ENCODE measurements at regions not wholly inside any gene's neighbourhood (a gene's known extent, or its start where the extent isn't known, plus 50 kb on each side); places are given as distances from the start of the nearest gene placed in this dataset.

DNA sequence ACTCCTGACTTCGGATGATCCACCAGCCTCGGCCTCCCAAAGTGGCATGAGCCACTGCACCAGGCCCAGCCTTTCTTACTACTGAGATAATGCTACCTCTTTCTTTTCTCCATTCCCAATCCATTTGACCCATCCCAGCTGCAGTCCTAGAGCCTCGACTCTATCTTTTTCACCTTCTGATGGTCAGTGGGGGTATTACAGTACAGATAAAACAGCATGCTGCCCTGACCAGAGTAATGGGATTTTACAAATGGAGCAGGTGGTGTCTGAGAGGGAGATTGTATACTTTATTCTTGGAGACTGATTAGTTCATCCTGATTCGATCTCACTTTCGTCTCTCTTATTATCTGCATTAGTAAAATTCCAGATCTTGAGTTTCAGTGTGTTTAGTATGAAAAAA lies 238.6 kb upstream of the TNP1 start:
- DNase-seq = peak; percentile 86

DNA sequence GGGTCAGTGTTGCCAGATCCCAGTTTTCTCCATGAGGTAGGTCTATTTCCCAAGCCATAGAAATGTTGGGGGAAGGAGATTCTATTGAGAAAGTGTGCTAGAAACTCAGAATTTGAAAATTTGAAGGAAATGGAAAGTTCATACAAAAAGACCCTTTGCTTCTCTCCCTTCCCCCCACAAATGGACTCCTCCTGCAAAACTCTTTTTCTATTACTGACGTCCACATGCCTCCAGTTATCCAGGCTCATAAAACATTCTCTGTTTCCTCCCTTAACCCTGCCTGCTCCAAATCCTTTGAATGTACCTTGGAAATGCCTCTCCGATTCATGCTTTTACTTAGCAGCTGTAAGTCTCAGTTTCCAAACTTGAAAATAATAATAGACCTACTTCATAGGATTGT lies 237.5 kb upstream of the TNP1 start:
- DNase-seq = no peak

DNA sequence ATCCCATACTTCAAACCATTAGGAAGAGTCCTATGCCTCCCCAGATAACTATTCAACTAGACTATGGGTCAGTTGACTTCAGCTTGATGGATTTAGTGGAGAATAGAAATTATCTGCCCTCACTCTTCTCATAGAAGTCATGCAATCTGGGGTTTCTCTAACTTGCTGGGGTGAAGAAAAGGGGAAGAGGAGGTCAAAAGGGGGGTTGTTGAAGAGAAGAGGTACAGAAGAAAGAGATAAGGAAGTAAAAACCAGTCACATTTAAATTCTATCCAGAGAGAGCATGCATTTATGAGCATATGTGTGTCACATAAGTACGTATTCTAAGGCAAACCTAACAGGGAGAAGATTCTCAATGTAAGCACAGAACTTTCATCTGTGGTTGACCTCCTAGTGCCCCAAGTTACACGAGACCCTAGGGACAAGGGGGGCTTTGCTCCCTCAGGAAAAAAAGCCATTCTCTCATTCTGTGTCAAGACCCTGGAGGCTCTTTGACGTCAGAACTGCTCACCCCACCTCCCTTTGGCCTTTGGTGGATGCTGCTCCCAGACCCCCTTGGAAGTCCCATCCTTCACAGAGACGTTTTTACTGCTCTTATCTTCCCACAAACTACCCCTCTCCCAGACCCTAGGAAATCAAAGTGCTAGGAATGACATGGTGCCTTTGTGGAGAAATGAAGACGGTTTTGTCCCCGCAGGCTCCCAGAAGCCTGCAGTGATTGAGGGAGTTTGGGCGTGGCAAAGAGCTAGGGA lies 236.8 kb upstream of the TNP1 start:
- DNase-seq = no peak

DNA sequence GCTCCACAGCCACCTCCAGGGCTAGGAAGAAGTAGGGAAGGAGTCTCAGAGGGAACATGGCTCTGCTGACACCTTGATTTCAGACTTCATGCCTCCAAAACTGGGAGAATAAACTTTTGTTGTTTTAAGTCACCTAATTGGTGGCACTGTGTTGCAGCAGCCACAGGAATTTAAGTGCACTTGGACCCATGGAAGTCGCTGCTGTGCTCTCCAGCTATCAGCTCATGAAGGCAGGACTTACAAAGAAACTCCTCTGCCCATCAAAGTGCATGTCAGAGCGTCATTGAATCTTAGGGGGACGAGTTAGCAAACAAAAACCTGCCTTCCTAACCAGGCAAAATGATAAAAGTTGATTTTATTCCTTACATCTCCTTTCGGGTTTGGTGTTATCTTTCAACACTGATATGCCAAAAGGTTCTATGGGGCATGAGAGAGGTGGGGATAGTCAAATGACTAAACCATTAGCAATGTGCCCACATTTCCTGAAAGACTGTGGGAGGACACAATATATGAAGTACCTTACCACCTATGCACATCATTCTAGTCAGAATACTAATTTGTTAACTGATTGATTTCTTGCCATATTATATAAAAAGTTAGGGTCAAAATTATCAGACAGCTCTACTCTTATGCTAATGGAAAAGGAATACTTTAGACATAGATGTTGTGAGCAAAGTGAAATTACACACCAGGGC lies 235.8 kb upstream of the TNP1 start:
- no peak for DNase-seq

DNA sequence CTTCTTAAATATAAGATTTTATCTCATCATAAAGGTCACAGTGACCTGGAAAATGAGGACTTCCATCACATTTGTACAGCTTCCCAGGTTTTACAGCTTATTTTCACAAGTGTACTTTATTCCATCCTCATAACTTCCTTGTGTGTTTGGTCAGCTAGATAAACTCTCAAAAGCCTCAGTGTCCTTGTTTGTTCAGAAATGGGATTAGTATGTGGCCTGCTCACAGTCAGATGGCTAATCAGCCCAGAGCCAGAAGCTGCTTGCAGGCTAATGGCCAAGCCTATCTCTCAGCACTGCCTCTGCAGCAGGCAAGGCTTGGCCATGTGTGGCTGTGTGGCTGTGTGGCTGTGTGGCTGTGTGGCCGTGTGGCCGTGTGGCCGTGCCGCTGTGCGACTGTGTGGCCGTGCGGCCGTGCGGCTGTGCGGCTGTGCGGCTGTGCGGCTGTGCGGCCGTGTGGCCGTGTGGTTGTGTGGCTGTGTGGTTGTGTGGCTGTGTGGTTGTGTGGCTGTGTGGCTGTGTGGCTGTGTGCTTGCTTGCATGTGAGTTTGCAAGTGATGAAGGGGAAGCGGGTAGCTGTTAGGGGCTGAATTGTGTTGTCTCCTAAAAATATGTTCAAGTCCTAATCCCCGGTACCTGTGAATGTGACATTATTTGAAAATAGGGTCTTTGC lies 233.0 kb upstream of the TNP1 start:
- DNase-seq = peak; percentile 66

DNA sequence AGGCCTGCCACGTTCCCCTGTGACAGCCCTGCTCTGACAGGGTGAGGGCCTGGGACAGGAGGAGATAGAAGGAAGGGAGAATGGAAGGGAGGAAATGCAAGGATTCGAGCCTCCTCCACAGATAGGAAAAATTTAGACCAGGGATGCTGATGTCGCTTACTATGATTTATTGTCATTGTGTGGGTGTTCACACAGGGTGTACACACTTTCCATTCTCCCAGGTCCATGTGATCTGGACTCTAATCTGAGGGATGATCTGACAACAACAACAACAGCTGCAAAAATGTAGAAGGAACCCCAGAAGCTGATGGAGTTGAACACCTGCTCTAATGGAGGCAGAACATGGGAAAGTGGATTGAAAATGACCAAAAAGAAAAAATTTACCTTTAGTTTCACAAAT lies 231.7 kb upstream of the TNP1 start:
- peak; percentile 24 for DNase-seq

DNA sequence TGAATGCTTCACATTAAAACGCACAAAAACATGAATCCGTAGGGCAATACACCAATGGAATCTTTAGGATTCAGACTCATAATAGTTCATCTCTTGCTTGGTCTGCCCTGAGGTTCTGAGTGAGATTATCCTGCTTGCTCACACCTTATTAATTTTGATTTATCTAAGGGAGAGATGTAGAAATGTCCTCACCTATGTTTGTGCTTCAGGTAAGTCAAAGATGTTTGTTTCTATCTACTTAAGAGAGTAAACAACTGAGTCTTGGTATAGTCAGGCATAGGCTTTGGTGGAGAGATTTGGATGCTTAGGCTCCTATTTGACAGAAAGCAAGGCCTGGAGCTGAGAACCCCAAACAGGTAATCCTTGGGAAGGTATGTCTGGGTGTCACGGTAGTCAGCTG lies 231.0 kb upstream of the TNP1 start:
- no peak for DNase-seq

DNA sequence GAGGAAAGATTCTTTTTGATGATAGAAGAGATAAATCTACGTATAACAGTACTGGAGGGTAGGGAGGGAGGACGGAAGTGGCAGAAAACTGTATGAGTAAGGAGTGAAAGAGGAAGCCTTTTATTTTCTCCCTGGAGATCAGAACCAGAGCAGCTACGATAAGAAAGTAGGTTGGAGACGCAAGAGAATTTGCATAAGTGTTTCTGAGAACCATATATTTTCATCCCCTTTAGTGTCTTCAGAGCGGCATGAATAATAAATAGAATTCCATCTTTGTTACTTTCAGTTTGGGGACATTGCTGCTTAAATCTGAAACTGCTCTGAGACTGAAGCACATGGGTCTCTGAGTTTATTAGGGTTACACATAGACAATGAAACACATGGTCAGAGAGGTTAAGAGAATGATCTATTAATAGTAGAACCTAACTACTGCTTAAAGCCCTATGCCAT lies 230.2 kb upstream of the TNP1 start:
- DNase-seq = no peak

DNA sequence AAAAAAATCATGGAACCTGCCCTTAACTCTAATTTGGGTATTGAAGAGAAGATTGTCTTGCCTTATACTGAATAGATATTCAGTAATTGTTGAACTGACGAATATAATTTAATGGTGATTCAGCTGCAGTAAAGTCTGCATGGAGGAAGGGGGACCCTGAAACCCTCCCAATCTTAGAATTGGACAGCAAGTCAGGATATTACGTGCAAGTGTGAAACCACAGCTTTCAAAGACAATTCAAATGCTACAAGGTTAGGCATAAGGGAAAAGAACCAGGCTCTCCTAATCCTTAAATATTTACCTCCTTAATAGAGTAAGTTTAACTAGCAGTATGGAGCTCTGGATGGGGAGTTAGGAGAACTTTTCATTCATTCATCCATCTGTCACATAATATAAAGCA lies 226.9 kb upstream of the TNP1 start:
- DNase-seq = no peak

DNA sequence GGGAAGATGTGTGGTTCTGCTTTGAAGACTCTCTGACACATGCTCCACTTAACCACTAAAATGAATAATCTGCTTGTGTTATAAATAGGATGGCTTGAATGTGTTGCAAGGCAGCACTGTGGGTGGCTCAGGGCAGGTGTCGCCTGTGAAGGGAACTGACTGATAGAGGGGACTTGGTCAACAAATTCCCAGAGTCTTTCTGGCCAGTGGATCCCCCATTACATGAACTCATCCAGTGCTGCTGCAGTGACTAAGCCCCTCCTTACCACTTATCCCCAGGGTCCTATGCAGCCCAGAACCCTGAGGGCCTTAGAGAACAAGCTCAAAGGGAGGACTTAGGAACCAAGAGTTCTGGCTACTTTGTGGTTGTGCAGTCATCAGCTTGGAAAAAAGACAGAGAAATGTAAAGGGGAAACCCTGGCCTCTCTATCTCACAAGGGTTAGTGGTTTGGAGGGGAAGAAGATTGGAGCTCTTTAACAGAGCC lies 226.2 kb upstream of the TNP1 start:
- no peak for DNase-seq

DNA sequence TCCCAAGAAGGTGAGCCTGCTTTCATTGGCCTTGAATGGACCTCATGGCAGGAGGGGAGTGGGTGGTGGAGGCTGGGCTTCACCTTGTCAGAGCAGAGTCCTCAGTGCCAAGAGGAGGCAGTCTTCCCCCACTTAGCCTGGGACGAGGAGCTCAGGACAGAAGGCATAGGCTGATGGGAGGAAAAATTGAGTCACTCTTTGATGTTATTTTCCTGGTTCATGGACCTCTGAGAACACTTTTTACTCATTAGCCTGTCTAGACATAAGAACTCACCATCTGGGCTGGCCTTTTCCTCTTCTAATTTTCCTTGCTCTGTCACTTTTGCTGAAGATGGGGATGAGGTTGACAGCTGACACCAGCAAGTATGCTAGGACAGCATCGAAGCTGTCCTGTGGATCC lies 225.7 kb upstream of the TNP1 start:
- no peak for DNase-seq

DNA sequence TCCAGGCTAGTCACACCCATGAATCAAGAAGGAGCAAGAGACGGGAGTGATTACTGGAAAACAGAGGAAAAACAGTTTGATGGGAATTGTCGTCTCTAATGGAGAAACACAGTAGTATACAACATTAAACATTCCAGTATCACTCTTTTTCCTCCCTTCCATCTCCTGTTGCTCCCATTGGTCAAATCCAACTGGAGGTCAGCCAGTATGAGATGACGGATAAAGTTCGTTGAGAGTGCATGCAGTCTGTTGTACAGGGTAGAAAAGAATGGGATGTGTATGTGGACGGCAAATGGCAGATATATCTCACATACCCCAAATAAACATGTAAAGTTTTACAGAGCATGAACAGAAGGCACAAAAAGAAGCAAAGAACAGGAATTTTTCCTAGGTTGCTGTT lies 221.9 kb upstream of the TNP1 start:
- DNase-seq = no peak

DNA sequence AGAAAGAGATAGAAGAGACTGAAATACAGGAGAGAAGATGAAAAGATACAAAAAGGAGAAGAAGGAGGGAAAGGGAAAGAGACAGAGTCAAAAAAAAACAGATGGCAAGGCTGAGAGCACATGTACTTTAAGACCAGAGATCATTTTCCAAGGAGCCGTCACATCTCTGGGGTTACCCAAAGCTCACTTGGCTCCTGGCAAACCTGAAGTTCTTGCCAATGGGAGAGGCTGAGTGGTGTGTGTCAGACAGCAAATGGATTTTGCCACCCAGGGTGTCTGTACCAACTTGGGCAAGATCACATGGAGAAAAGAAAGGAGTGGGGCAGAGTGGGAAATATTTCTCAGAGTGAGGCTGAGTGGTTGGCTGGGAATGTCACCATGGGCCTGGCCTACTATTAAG lies 219.3 kb upstream of the TNP1 start:
- no peak for DNase-seq

DNA sequence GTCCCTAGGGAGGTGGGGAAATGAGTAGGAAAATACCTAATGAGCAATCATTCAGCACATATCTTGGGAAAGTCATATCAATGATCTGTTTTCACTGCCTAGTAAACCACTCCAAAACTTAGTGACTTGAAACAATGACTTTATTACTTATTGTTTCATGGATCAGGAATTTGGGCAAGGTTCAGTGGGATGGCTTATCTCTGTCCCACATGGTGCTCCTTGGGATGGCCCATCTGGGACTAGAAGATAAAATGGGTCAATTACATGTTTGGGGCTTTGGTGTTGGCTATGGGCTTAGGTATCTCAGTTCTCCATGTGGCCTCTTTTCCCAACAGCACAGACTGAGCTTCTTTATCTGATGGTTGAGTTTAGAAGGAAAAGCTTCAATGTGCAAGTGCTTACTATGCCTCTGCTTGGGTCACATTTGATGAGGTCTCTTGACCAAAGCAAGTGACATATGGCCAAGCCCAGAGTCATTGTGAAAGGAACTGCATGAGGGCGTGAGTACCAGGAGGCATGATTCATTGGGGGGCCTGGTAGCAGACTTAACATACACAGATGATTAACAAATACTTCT lies 218.1 kb upstream of the TNP1 start:
- no peak for DNase-seq

DNA sequence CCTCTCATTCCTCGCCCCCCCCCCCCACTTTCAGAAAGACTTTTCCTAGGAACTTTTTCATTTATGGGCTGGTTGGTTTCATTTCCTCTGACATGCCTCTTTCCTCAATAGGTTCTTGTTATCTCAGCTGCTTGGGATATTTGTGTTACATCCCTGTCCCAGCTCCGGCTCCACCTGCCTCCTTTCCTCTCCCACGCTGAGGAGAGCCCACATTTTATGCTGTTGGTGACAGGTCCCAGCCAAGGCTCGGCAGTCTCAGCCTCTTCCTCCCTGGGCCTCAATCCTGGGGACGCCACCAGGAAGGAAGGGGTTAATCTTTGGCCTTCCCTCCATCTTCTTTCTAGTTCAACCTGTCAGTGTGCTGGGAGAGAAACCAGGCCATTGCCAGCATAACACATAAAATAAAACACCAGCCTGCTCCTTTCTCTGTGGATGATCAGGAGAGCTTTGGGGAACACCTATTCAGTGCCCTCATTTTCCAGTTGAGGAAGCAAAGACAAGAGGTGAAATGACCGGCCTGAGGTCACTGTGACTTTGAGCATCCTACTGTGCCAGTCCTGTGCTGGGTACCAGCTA lies 216.9 kb upstream of the TNP1 start:
- DNase-seq = no peak

DNA sequence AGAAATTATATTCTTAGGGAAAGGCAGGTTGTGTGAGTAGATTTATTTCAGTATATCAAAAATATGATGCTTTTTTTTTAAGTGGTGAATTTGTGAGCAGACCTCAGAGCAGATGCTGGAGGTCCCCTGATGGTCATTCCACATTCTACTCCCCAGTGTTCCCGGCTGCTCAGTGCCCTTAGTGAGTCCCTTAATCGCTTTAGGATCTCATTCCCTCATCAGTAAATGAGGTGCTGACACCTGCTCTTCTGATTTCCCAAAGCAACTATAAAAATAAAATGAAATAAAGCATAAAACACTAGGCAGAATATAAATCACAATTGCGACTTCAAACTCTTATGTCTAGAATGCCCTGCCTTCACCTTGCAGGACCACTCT lies 216.2 kb upstream of the TNP1 start:
- peak; percentile 66 for DNase-seq

DNA sequence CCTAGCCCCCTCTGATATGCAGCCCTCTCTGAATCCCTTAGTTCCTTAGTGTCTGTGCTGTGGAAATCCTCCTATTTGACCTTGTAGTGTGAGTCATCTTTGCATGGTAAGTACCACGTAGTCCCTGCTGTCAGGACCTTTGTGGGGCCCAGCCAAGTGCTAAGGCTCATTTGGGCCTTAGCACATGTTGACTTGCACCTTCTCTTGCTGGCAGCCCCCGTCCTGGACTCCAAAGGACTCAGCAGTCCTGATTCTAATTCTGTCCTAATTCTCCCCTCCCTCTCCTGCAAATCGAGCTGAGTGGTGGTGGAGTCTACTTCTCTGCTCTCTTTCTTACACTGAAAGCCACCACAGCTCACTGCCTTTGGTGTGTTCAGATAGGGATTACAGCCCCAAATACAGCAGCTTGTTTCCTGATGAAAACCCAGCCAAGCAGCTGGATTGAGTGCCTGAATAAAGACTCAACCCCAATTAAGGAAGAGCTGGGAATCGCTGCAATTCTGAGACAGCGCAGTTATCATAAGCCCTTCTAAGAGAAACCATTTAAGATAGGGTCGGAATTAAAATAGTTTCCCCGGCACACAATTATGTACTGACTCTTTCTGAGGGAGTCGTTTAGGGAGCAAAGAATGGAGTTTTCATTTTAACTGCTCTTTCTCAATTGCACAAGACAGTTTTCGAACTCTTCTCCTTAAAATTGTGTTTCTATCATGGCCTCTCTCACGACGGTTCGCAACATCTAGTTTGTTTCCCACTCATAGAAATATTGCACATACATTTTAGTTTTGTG lies 215.6 kb upstream of the TNP1 start:
- peak; percentile 52 for DNase-seq

DNA sequence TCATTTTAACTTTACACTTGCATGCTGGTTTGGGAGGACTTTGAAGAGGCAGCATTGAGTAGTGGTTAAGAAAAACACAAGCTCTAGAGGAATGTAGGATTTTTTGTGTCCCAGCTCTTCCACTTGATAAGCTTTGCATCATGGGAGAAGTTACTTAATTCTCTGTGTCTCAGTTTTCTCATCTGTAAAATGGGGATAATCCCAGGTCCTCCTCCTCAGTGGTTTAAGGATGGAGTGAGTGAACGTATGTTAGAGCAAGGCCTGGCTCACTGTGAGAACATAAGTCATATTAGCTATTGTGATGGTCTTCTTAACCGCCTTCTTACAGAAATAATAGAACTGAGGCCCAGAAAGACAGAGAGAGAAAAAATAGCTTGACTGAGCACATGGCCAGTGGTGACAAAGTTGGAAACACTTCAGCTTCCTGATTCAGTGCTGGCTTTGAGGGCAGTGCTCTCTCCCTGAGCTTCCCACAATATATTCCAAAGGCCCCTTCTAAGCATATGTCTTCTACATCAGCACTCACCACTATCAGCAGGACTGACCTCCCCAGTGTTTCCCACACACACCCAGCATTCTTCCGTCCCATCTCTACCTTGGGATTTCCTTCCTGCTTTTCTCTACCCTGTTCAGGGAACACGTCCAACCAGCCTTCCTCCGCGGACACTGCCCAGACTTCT lies 214.9 kb upstream of the TNP1 start:
- no peak for DNase-seq

DNA sequence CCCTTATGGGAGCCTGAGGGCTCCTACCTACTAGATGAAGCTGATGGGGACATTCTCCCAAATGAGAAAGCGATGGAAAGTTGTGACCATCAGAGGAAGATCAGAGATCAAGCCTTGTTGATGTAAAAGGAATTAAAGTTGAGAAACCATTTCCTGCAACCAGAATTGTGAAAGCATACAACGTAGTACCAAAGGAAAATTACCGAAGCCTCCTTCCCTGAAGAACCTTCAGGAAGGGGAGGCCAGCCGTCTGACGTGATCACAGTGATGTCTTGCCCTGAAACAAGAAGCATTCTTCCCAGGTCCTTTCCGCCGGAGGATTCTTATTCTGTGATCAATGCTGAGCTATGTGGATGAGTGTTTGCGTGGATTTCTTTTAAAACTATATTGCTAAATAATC lies 211.6 kb upstream of the TNP1 start:
- DNase-seq = no peak

DNA sequence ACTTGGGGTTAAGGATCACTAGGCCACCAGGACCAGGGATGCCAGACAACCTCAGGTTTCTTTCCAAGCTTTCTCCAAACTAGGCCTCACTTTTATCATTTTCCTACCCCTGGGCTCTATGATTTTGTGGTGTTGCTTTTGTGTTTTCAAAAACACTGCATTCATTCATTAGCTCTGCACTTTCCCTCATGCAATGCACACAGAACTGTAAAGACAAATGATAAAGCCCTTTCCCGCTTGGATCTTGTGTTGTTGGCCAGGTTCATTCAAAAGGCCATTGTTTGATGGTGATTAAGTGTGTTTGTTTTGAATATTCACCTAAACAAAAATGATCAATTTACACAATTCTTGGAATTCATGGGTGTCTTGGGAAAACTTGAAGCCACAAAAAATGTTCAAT lies 210.7 kb upstream of the TNP1 start:
- DNase-seq = no peak

DNA sequence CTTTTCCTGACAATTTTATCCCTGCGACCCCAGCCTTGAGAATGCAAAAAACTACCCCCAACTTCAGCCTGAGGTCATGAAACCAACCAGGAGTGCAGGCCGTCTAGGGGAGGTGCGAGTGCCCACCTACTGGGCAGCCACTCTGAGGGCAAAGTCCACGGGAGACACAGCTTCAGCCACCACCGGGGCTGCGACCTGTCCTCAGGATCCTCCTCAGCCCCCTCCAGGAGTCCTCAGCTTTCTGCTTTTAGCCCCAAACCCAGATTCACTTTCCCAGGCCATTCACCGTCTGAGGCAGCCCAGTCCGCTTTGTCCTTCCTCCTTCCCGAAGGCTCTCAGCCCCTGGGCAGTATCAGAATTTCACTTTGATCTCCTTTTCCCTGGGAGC lies 210.2 kb upstream of the TNP1 start:
- DNase-seq = no peak

Data from NCI-H82 (cell line).